HEK293 (cell line): ENCODE measurements at regions not wholly inside any gene's neighbourhood (a gene's known extent, or its start where the extent isn't known, plus 50 kb on each side); places are given as distances from the start of the nearest gene placed in this dataset.

Source experiments
- CTCF ChIA-PET: fragments of 350-600 bp; formaldehyde crosslinking; extraction: SDS; loops from one replicate; lab custom pipeline; 2021; ENCODE audit warnings: antibody characterized with exemption; lab: Yijun Ruan, JAX
- POLR2A ChIA-PET: fragments of 300-600 bp; formaldehyde crosslinking; extraction: SDS; loops from one replicate; lab custom pipeline; 2020; ENCODE audit warnings: antibody characterized with exemption, inconsistent platforms; lab: Yijun Ruan, JAX
- H3K27ac ChIP-seq: fragments of 200-500 bp; sonication (Bioruptor generic); 2 replicates; pipeline ENCODE4 v1.5.1; 2014; ENCODE audit warnings: low read depth, low read length, control low read depth, inconsistent platforms; ENCODE audit errors: extremely low read depth
- H3K36me3 ChIP-seq, 2 experiments: fragments of 200-500 bp in 1 of 2; sonication (Bioruptor generic) in 1 of 2; 1 replicate in 1 of 2; 2 replicates in 1 of 2; pipeline ENCODE4 v1.5.1; 2014 to 2017; ENCODE audit warnings: inconsistent platforms in 2 of 2, low read length in 2 of 2; ENCODE audit not compliant: control insufficient read depth in 2 of 2, insufficient read depth in 1 of 2
- H3K4me1 ChIP-seq: fragments of 200-500 bp; sonication (Bioruptor generic); 2 replicates; pipeline ENCODE4 v1.5.1; 2014; ENCODE audit warnings: mild to moderate bottlenecking, low read length, inconsistent platforms; ENCODE audit not compliant: control insufficient read depth, insufficient read depth
- H3K4me3 ChIP-seq: 2 replicates; pipeline ENCODE4 v1.5.1; 2011; ENCODE audit warnings: low read depth, mild to moderate bottlenecking, control low read depth, low read length, moderate library complexity
- H3K9me3 ChIP-seq: fragments of 200-500 bp; sonication (Bioruptor generic); 2 replicates; pipeline ENCODE4 v1.5.1; 2014; ENCODE audit warnings: low read depth, low read length, inconsistent platforms; ENCODE audit not compliant: control insufficient read depth, insufficient read depth
- EGR2 ChIP-seq: fragments of 450-650 bp; formaldehyde crosslinking; IDR thresholded peaks from 2 replicates; pipeline ENCODE4 v1.5.1; 2016; ENCODE audit warnings: low read depth, missing biosample characterization, missing genetic modification characterization
- KLF10 ChIP-seq: fragments of 450-650 bp; IDR thresholded peaks from 2 replicates; pipeline ENCODE4 v1.5.1; 2018; ENCODE audit warnings: missing biosample characterization, mild to moderate bottlenecking, missing genetic modification characterization
- MEIS1 ChIP-seq: sonication (generic); formaldehyde crosslinking; IDR thresholded peaks from 2 replicates; pipeline ENCODE4 v1.8.1; 2022; ENCODE audit warnings: missing genetic modification reagents, mild to moderate bottlenecking, borderline replicate concordance
- SP2 ChIP-seq: fragments of 450-650 bp; formaldehyde crosslinking; IDR thresholded peaks from 2 replicates; pipeline ENCODE4 v1.5.1; 2016; ENCODE audit warnings: missing biosample characterization, missing genetic modification characterization
- TCF7L2 ChIP-seq: IDR thresholded peaks from 2 replicates; pipeline ENCODE4 v1.6.1; 2011; ENCODE audit warnings: low read depth, mild to moderate bottlenecking, inconsistent platforms, low read length, moderate library complexity, borderline replicate concordance
- YY2 ChIP-seq: fragments of 450-650 bp; formaldehyde crosslinking; IDR thresholded peaks from 2 replicates; pipeline ENCODE4 v1.5.1; 2016; ENCODE audit warnings: missing biosample characterization, missing genetic modification characterization
- ZBTB1 ChIP-seq: fragments of 450-650 bp; formaldehyde crosslinking; IDR thresholded peaks from 2 replicates; pipeline ENCODE4 v1.5.1; 2016; ENCODE audit warnings: missing biosample characterization, missing genetic modification characterization
- ZBTB48 ChIP-seq: fragments of 450-650 bp; formaldehyde crosslinking; IDR thresholded peaks from 2 replicates; pipeline ENCODE4 v1.5.1; 2016; ENCODE audit warnings: missing biosample characterization, missing genetic modification characterization
- ZFP3 ChIP-seq: fragments of 450-650 bp; formaldehyde crosslinking; IDR thresholded peaks from 2 replicates; pipeline ENCODE4 v1.5.1; 2016; ENCODE audit warnings: low read depth, missing biosample characterization, missing genetic modification characterization
- ZFP69B ChIP-seq: fragments of 450-650 bp; formaldehyde crosslinking; IDR thresholded peaks from 2 replicates; pipeline ENCODE4 v1.5.1; 2016; ENCODE audit warnings: missing biosample characterization, missing genetic modification characterization
- ZNF112 ChIP-seq: fragments of 450-650 bp; formaldehyde crosslinking; IDR thresholded peaks from 2 replicates; pipeline ENCODE4 v1.5.0; 2017; ENCODE audit warnings: missing biosample characterization, missing genetic modification characterization
- ZNF114 ChIP-seq: fragments of 450-650 bp; formaldehyde crosslinking; IDR thresholded peaks from 2 replicates; pipeline ENCODE4 v1.5.0; 2017; ENCODE audit warnings: missing biosample characterization, missing genetic modification characterization
- ZNF121 ChIP-seq: fragments of 450-650 bp; formaldehyde crosslinking; IDR thresholded peaks from 2 replicates; pipeline ENCODE4 v1.5.1; 2016; ENCODE audit warnings: missing biosample characterization, missing genetic modification characterization
- ZNF133 ChIP-seq: fragments of 450-650 bp; formaldehyde crosslinking; IDR thresholded peaks from 2 replicates; pipeline ENCODE4 v1.5.1; 2016; ENCODE audit warnings: missing biosample characterization, missing genetic modification characterization
- ZNF138 ChIP-seq: fragments of 450-650 bp; formaldehyde crosslinking; IDR thresholded peaks from 2 replicates; pipeline ENCODE4 v1.5.1; 2016; ENCODE audit warnings: missing biosample characterization, missing genetic modification characterization, borderline replicate concordance
- ZNF16 ChIP-seq: fragments of 450-650 bp; formaldehyde crosslinking; IDR thresholded peaks from 2 replicates; pipeline ENCODE4 v1.5.1; 2016; ENCODE audit warnings: low read depth, missing biosample characterization, missing genetic modification characterization
- ZNF174 ChIP-seq: fragments of 450-650 bp; formaldehyde crosslinking; IDR thresholded peaks from 2 replicates; pipeline ENCODE4 v1.5.0; 2017; ENCODE audit warnings: missing biosample characterization, mild to moderate bottlenecking, missing genetic modification characterization
- ZNF175 ChIP-seq: fragments of 450-650 bp; formaldehyde crosslinking; IDR thresholded peaks from 2 replicates; pipeline ENCODE4 v1.5.1; 2016; ENCODE audit warnings: missing biosample characterization, missing genetic modification characterization
- ZNF184 ChIP-seq: fragments of 450-650 bp; IDR thresholded peaks from 2 replicates; pipeline ENCODE4 v1.5.1; 2018; ENCODE audit warnings: missing biosample characterization, mild to moderate bottlenecking, missing genetic modification characterization
- ZNF202 ChIP-seq: fragments of 450-650 bp; formaldehyde crosslinking; IDR thresholded peaks from 2 replicates; pipeline ENCODE4 v1.5.1; 2016; ENCODE audit warnings: missing biosample characterization, missing genetic modification characterization, borderline replicate concordance
- ZNF214 ChIP-seq: fragments of 450-650 bp; formaldehyde crosslinking; IDR thresholded peaks from 2 replicates; pipeline ENCODE4 v1.5.1; 2017; ENCODE audit warnings: missing biosample characterization, mild to moderate bottlenecking, missing genetic modification characterization, borderline replicate concordance
- ZNF248 ChIP-seq: fragments of 450-650 bp; formaldehyde crosslinking; IDR thresholded peaks from 2 replicates; pipeline ENCODE4 v1.5.1; 2017; ENCODE audit warnings: missing biosample characterization, missing genetic modification characterization
- ZNF292 ChIP-seq: fragments of 450-650 bp; formaldehyde crosslinking; IDR thresholded peaks from 2 replicates; pipeline ENCODE4 v1.5.1; 2016; ENCODE audit warnings: low read depth, missing biosample characterization, missing genetic modification characterization, borderline replicate concordance
- ZNF394 ChIP-seq: fragments of 450-650 bp; formaldehyde crosslinking; IDR thresholded peaks from 2 replicates; pipeline ENCODE4 v1.5.1; 2016; ENCODE audit warnings: missing biosample characterization, missing genetic modification characterization, mild to moderate bottlenecking, moderate library complexity, borderline replicate concordance
- ZNF423 ChIP-seq: fragments of 450-650 bp; formaldehyde crosslinking; IDR thresholded peaks from 2 replicates; pipeline ENCODE4 v1.5.1; 2016; ENCODE audit warnings: missing biosample characterization, missing genetic modification characterization
- ZNF529 ChIP-seq: fragments of 450-650 bp; formaldehyde crosslinking; IDR thresholded peaks from 2 replicates; pipeline ENCODE4 v1.5.1; 2017; ENCODE audit warnings: missing genetic modification characterization, missing biosample characterization; ENCODE audit not compliant: insufficient replicate concordance
- ZNF76 ChIP-seq: fragments of 450-650 bp; formaldehyde crosslinking; IDR thresholded peaks from 2 replicates; pipeline ENCODE4; 2016; ENCODE audit warnings: low read depth, missing biosample characterization, missing genetic modification characterization, borderline replicate concordance
- ZNF776 ChIP-seq: fragments of 450-650 bp; formaldehyde crosslinking; IDR thresholded peaks from 2 replicates; pipeline ENCODE4 v1.5.0; 2017; ENCODE audit warnings: missing biosample characterization, missing genetic modification characterization, borderline replicate concordance
- ZNF791 ChIP-seq: fragments of 450-650 bp; formaldehyde crosslinking; IDR thresholded peaks from 2 replicates; pipeline ENCODE4 v1.5.1; 2016; ENCODE audit warnings: missing biosample characterization, missing genetic modification characterization
- ZNF837 ChIP-seq: fragments of 450-650 bp; formaldehyde crosslinking; IDR thresholded peaks from 2 replicates; pipeline ENCODE4 v1.5.1; 2016; ENCODE audit warnings: missing biosample characterization, missing genetic modification characterization
- TF ChIP-seq, protein P1 (sequence below): fragments of 450-650 bp; formaldehyde crosslinking; IDR thresholded peaks from 2 replicates; pipeline ENCODE4 v1.5.1; 2017; ENCODE audit warnings: missing biosample characterization, missing genetic modification characterization
- TF ChIP-seq, protein P2 (sequence below): fragments of 450-650 bp; formaldehyde crosslinking; IDR thresholded peaks from 2 replicates; pipeline ENCODE4 v1.5.1; 2016; ENCODE audit warnings: missing biosample characterization, missing genetic modification characterization

DNA sequence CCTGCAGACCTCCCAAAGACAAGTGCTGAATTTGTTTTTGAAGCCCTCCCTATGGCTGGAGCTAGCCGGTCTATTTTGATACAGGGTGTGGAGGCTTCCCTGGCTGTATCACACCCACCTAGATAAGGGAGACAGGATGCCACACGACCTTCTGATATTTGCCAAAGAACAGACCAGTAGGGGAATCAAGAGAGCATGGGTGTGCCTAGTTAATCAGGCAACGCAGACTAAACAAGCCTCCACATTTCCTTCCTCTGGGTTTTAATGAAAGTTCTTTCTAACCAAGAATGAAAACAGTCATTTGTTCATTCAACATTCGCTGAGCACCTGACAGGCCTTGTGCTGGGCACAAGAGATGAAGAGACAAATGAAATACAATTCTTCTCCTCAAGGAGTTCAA is 446.8 kb downstream of the PLPP3 start:
- H3K4me3 ChIP-seq = no peak overlapping the region
- CTCF ChIA-PET = interaction anchor here (0.7 kb wide), 1 partner anchor 295 kb away, joined by 3 read pairs; no protein-coding TSS in a partner anchor
- H3K36me3 ChIP-seq = no peaks in the 10 kb centered on the region
- no peaks in the 10 kb centered on the region for H3K9me3 ChIP-seq
- no peak for TF ChIP-seq KLF10 (tag by site-specific recombination)
- no peak for TF ChIP-seq SP2 (tag by site-specific recombination)
- no peak for TF ChIP-seq ZNF112 (tag by site-specific recombination)
- no peak for TF ChIP-seq ZNF138 (tag by site-specific recombination)
- no peak for TF ChIP-seq ZBTB48 (tag by site-specific recombination)
- no peak for TF ChIP-seq ZNF202 (tag by site-specific recombination)
- TF ChIP-seq ZNF121 (tag by site-specific recombination) = no peak
- no peak for TF ChIP-seq ZNF16 (tag by site-specific recombination)
- no peak for TF ChIP-seq ZNF114 (tag by site-specific recombination)
- no peak for TF ChIP-seq MEIS1 (CRISPR knock-in tag)
- no peak for TF ChIP-seq ZNF174
- no peak for TF ChIP-seq ZNF292 (tag by site-specific recombination)
- no peak for TF ChIP-seq ZNF776
- no peak for TF ChIP-seq TCF7L2
- no peak overlapping the region for H3K27ac ChIP-seq
- POLR2A ChIA-PET = no interaction called here
- no peaks in the 10 kb centered on the region for H3K4me1 ChIP-seq

DNA sequence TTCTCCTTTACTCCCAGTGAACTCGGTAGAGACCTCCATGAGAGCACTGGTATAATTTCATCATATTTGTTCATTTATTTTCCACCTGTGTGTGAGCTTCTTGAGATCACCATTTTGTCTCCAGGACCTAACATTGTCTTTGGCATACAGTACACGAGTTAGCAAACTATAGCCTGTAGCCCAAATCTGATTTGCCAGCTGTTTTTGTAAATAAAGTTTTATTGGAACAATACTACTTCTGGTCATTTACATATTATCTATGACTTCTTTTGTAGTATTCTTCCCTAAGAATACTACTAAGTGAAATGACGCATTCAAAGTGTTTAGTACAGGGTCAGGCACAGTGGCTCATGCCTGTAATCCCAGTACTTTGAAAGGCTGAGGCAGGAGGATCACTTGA is 449.5 kb downstream of the PLPP3 start:
- Histone ChIP-seq H3K4me1 (no peaks in the 10 kb centered on the region), H3K27ac (no peak overlapping the region), H3K9me3 (no peaks in the 10 kb centered on the region), H3K36me3 (no peaks in the 10 kb centered on the region), H3K4me3 (no peak overlapping the region)
- TF ChIP-seq ZNF76 (tag by site-specific recombination) (no peak), ZFP3 (tag by site-specific recombination) (no peak), ZNF529 (tag by site-specific recombination) (no peak), ZNF248 (tag by site-specific recombination) (no peak), ZNF184 (tag by site-specific recombination) (no peak), ZNF133 (tag by site-specific recombination) (no peak), ZNF837 (no peak)
- POLR2A ChIA-PET = no interaction called here
- CTCF ChIA-PET = no interaction called here

DNA sequence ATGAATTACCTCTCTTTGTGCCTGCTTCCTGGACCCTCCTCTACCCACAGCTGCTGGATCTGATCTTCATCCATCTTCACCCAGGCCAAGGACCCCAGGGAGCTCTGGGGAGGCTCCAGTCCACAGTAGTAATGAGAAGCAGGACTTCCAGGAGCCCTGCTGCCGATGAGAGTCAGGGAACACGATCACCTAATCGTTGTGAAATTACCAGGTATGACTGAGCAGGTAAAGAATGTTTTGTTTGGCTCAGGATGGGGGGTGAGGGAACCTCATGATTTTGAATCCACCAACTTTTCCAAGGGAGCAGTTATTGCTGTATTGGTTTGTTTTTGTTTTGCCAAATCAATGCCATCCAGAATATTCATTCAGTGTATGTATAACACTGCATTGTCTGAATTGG is 454.0 kb downstream of the PLPP3 start:
- H3K27ac ChIP-seq = no peak overlapping the region
- no peaks in the 10 kb centered on the region for H3K9me3 ChIP-seq
- ChIA-PET CTCF (no interaction called here), POLR2A (no interaction called here)
- H3K36me3 ChIP-seq = no peaks in the 10 kb centered on the region
- TF ChIP-seq, protein P1, sequence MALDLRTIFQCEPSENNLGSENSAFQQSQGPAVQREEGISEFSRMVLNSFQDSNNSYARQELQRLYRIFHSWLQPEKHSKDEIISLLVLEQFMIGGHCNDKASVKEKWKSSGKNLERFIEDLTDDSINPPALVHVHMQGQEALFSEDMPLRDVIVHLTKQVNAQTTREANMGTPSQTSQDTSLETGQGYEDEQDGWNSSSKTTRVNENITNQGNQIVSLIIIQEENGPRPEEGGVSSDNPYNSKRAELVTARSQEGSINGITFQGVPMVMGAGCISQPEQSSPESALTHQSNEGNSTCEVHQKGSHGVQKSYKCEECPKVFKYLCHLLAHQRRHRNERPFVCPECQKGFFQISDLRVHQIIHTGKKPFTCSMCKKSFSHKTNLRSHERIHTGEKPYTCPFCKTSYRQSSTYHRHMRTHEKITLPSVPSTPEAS (tag by site-specific recombination) = no peak
- no peak for TF ChIP-seq EGR2
- TF ChIP-seq ZNF791 (tag by site-specific recombination) = no peak
- no peak for TF ChIP-seq ZFP69B
- TF ChIP-seq ZNF214 (tag by site-specific recombination) = no peak
- no peak for TF ChIP-seq ZNF175 (tag by site-specific recombination)
- no peak for TF ChIP-seq ZNF394
- TF ChIP-seq ZBTB1 = no peak
- TF ChIP-seq, protein P2, sequence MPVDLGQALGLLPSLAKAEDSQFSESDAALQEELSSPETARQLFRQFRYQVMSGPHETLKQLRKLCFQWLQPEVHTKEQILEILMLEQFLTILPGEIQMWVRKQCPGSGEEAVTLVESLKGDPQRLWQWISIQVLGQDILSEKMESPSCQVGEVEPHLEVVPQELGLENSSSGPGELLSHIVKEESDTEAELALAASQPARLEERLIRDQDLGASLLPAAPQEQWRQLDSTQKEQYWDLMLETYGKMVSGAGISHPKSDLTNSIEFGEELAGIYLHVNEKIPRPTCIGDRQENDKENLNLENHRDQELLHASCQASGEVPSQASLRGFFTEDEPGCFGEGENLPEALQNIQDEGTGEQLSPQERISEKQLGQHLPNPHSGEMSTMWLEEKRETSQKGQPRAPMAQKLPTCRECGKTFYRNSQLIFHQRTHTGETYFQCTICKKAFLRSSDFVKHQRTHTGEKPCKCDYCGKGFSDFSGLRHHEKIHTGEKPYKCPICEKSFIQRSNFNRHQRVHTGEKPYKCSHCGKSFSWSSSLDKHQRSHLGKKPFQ (tag by site-specific recombination) = no peak
- TF ChIP-seq YY2 = no peak
- TF ChIP-seq ZNF423 = no peak
- no peak overlapping the region for H3K4me3 ChIP-seq
- no peaks in the 10 kb centered on the region for H3K4me1 ChIP-seq
